ENCODE measurements at regions not wholly inside any gene's neighbourhood (a gene's known extent, or its start where the extent isn't known, plus 50 kb on each side); places are given as distances from the start of the nearest gene placed in this dataset.

DNA sequence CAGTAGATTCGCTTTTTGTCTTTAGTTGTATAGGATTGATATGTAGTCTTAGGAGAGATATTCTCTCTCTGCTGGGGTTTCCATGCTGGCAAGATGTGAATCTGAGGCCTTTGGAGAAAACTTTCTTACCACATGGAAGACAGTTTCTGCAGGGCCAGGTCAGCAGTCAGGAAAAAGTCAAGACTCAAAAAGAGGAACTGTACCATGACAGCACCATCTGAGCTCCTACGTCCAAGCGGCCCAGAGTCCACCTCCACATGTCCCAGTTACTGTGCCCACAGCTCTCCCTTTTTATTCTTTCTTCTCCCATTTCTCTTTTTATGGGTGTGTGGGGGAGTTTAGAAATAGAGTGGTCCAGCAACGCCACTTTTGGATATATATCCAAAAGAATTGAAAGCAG is 172.0 kb downstream of the MTHFS start:
- Histone ChIP-seq H3K4me1 (no peaks in the 10 kb centered on the region), H3K9me3 (no peaks in the 10 kb centered on the region), H3K4me3 (no peak overlapping the region), H3K27ac (no peak overlapping the region), H3K36me3 (no peaks in the 10 kb centered on the region), H3K27me3 (no peaks in the 10 kb centered on the region)
- WGBS, 2 donors, result 67 to 82% methylated on average over 4 of the region's 4 CpGs
- no peak for TF ChIP-seq POLR2A (IDR thresholded peaks at IDR 0.05)
- TF ChIP-seq, protein P1, sequence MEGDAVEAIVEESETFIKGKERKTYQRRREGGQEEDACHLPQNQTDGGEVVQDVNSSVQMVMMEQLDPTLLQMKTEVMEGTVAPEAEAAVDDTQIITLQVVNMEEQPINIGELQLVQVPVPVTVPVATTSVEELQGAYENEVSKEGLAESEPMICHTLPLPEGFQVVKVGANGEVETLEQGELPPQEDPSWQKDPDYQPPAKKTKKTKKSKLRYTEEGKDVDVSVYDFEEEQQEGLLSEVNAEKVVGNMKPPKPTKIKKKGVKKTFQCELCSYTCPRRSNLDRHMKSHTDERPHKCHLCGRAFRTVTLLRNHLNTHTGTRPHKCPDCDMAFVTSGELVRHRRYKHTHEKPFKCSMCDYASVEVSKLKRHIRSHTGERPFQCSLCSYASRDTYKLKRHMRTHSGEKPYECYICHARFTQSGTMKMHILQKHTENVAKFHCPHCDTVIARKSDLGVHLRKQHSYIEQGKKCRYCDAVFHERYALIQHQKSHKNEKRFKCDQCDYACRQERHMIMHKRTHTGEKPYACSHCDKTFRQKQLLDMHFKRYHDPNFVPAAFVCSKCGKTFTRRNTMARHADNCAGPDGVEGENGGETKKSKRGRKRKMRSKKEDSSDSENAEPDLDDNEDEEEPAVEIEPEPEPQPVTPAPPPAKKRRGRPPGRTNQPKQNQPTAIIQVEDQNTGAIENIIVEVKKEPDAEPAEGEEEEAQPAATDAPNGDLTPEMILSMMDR (IDR thresholded peaks at IDR 0.05), result no peak
- TF ChIP-seq POLR2AphosphoS5 (IDR thresholded peaks at IDR 0.05), result no peak
- TF ChIP-seq EP300 (IDR thresholded peaks at IDR 0.05), result no peak
- no peak for DNase-seq
- no peak for ATAC-seq (ENCODE audit: low FRiP score in 2 of 2)

DNA sequence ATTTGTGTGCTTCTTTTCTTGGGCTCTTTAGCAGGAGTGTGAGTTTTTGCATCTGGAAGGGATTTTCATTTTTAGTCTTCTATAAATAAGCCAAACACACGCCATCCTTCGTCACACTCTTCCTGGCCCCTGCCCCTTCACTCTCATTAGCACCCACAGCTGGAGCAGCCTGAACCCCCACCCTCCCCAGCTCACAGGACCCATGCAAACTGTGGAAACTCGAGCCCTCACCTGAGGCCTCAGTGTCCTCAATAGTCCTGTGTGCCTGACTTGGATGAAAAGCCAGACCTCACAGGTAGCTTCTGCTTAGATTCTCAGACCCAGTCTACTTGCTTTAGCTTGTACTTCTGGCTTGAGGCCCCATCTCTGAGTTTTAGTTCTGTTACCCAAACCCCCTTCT is 167.9 kb downstream of the MTHFS start:
- Histone ChIP-seq H3K9me3 (no peaks in the 10 kb centered on the region), H3K4me3 (no peak overlapping the region), H3K4me1 (no peaks in the 10 kb centered on the region), H3K27me3 (no peaks in the 10 kb centered on the region), H3K27ac (no peak overlapping the region), H3K36me3 (no peaks in the 10 kb centered on the region)
- TF ChIP-seq EP300 (IDR thresholded peaks at IDR 0.05) (no peak), POLR2A (IDR thresholded peaks at IDR 0.05) (no peak), POLR2AphosphoS5 (IDR thresholded peaks at IDR 0.05) (no peak)
- TF ChIP-seq, protein P1 (IDR thresholded peaks at IDR 0.05), result no peak
- 49 to 57% methylated on average over 3 of the region's 3 CpGs for WGBS, 2 donors
- no peak for ATAC-seq (ENCODE audit: low FRiP score in 2 of 2)
- no peak for DNase-seq

DNA sequence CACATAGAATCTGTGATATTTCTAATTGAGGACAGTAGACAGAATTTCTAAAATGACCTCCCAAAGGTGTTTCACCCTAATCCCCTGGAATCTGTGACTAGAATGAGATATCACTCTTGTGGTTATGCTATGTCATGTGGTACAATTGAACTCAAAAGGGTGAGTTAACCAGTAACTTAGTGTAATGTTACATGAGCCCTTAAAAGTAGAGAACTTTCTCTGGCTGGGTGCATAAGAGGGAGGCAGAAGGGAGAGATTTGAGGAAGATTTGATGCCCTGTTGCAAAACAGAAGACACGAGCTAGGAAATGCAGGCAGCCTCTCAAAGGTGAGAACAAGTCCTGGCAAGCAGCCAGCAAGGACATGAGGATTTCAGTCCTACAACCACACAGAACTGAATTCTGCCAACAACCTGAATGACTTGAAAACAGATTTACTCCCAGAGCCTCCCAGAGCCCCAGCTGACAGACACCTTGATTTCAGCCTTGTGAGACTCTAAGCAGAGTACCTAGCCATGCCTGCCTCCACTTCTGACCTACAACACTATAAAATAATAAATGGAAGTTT is 160.3 kb downstream of the MTHFS start:
- H3K27me3 ChIP-seq, result no peaks in the 10 kb centered on the region
- H3K36me3 ChIP-seq, result no peaks in the 10 kb centered on the region
- peaks cover 0 to 6% (median 0%) of the 10 kb centered on the region in 4 donors for H3K9me3 ChIP-seq
- WGBS, 2 donors, result 47% methylated on average over 1 of the region's 1 CpG
- ATAC-seq (ENCODE audit: low FRiP score in 2 of 2) (no peak), DNase-seq (no peak)
- TF ChIP-seq, protein P1 (IDR thresholded peaks at IDR 0.05), result no peak
- TF ChIP-seq EP300 (IDR thresholded peaks at IDR 0.05) (no peak), POLR2A (IDR thresholded peaks at IDR 0.05) (no peak), POLR2AphosphoS5 (IDR thresholded peaks at IDR 0.05) (no peak)
- H3K27ac ChIP-seq, result no peak overlapping the region
- no peak overlapping the region for H3K4me3 ChIP-seq
- H3K4me1 ChIP-seq, result no peaks in the 10 kb centered on the region

- Histone ChIP-seq H3K4me3 (no peak overlapping the region), H3K27me3 (no peaks in the 10 kb centered on the region), H3K27ac (no peak overlapping the region), H3K4me1 (no peaks in the 10 kb centered on the region), H3K36me3 (no peaks in the 10 kb centered on the region), H3K9me3 (peaks cover 0 to 6% (median 0%) of the 10 kb centered on the region in 4 donors)
- no peak for DNase-seq
- TF ChIP-seq, protein P1 (IDR thresholded peaks at IDR 0.05), result no peak
- no peak for TF ChIP-seq EP300 (IDR thresholded peaks at IDR 0.05)
- TF ChIP-seq POLR2A (IDR thresholded peaks at IDR 0.05), result no peak
- TF ChIP-seq POLR2AphosphoS5 (IDR thresholded peaks at IDR 0.05), result no peak
- WGBS, 2 donors, result 75 to 79% methylated on average over 6 of the region's 6 CpGs
- ATAC-seq (ENCODE audit: low FRiP score in 2 of 2), result no peak
Measured at GRCh38 chr15:79738143-79738542, 158.7 kb downstream of the MTHFS start.

DNA sequence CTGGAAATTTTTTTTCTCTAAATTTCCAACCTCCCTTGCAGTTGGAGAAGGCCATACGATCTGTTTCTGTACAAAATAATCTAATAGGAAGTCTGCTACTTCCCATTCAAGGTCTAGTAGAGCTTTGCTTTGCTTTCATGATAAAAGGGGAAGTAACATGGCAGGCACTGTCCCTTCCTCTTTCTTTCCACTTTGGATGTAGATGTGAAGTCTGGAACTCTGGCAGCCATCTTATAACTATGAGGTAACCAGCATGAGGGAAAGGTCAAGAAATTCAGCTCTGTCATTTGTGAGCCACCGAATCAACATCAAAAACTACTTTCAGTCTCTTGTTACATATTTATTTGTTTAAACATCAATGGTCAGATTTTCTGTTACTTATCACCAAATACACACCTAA is 156.3 kb downstream of the MTHFS start:
- ATAC-seq (ENCODE audit: low FRiP score in 2 of 2) (no peak), DNase-seq (no peak)
- H3K27me3 ChIP-seq, result no peaks in the 10 kb centered on the region
- no peaks in the 10 kb centered on the region for H3K4me1 ChIP-seq
- 48 to 79% methylated on average over 2 of the region's 2 CpGs for WGBS, 2 donors
- H3K4me3 ChIP-seq, result no peak overlapping the region
- no peaks in the 10 kb centered on the region for H3K36me3 ChIP-seq
- peaks cover 0 to 6% (median 0%) of the 10 kb centered on the region in 4 donors for H3K9me3 ChIP-seq
- TF ChIP-seq, protein P1 (IDR thresholded peaks at IDR 0.05), result no peak
- TF ChIP-seq POLR2AphosphoS5 (IDR thresholded peaks at IDR 0.05), result no peak
- TF ChIP-seq POLR2A (IDR thresholded peaks at IDR 0.05), result no peak
- TF ChIP-seq EP300 (IDR thresholded peaks at IDR 0.05), result no peak
- no peak overlapping the region for H3K27ac ChIP-seq

All from upper lobe of left lung (tissue), 6 donors.